ENCODE measurements at regions not wholly inside any gene's neighbourhood (a gene's known extent, or its start where the extent isn't known, plus 50 kb on each side); places are given as distances from the start of the nearest gene placed in this dataset.

GRCh38 chr21:43313221-43313938 is 113.6 kb downstream of the SIK1 start:
- TF ChIP-seq CTCF (IDR thresholded peaks at IDR 0.05): no peak
- TF ChIP-seq POLR2A (IDR thresholded peaks at IDR 0.05): no peak
